ENCODE measurements at regions not wholly inside any gene's neighbourhood (a gene's known extent, or its start where the extent isn't known, plus 50 kb on each side); places are given as distances from the start of the nearest gene placed in this dataset.
"Not testable (repeated sequence)": the region's sequence is repeated elsewhere in the genome, so short reads cannot be mapped to it uniquely, and the experiment has no call there.

DNA sequence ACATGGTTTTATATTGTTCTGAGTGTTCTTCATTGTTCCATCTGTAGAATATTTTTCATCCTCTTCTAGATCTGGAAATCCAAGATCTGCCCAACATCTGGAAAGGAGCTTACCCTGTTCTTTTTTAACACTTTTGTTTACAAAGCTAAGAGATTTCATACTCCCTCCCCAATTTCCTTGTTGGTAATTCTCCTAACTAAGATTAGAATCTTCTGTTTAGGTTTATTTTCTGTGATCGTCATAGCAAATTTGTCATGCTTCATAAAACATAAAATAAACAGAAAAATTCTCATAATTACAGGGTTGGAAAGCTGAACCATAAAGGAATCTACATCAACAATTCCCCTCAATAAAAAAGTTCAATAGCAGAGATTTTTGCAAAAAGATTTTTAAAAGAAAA, 580.3 kb upstream of the CA10 start:
- no peak for DNase-seq (ENCODE audit: low read depth in 2 of 2)

DNA sequence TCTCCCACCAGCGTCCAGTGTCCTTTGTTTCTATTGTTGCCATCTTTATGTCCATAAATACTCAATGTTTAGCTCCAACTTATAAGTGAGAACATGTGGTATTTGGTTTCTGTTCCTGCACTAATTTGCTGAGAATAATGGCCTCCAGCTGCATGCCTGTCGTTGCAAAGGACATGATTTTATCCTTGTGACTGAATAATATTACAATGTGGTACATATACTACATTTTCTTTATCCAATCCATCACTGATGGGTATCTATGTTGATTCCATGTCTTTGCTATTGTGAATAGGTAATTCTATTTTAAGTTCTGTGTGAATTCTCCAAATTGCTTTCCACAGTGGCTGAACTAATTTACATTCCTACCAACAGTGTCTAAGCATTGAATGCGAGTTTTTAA, 578.6 kb upstream of the CA10 start:
- DNase-seq (ENCODE audit: low read depth in 2 of 2): no peak

DNA sequence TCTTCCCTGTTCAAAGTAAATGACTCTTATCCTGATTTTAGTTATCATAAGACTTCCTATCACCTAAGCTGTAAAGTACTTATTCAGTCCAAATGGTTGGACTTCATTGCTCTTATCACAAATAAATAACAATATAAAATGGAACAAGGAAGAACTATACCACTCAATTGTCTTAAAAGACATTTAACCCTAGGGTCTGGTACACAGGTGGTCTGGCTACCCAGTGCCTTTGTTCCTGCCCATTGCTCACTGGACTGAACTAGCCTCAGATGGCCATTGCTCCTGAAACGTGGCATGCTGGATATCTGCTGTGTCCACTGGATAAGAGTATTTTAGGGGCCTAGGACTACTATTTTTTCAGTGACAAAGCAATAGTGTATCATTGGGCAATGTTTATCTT, 574.3 kb upstream of the CA10 start:
- DNase-seq (ENCODE audit: low read depth in 2 of 2): no peak

DNA sequence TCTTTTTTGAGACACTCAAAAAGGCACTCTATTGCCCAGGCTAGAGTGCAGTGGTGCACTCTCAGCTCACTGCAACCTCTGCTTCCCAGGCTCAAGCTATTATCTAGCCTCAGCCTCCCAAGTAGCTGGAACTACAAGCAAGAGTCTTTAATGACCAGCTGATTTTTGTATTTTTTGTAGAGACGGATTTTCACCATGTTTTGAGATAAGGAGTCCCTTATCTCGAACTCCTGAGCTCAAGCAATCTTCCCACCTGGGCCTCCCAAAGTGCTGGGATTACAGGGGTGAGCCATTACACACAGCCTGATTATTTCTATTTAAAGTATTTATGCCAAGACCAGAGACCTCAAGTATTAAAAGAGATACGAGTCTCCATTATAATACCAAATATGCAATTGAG, 566.1 kb upstream of the CA10 start:
- DNase-seq (ENCODE audit: low read depth in 2 of 2): no peak

DNA sequence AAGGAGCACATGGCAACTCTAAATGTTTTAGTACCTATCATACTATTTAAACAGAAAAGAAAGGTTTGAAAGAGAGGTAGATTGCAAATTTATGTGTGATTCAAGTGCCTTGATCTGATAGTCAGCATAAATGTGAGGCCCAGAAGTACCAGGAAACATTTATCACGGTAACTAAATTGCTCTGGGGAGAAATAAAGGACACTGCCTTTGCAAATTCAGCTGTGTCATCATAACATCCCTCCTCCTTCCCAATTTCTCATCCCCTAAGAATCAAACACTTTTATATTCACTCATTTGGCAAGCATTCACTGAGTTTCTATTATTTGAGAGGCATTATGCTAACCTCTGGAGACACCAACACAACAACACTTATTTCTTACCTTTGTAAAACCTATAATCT, 563.4 kb upstream of the CA10 start:
- no peak for DNase-seq (ENCODE audit: low read depth in 2 of 2)

DNA sequence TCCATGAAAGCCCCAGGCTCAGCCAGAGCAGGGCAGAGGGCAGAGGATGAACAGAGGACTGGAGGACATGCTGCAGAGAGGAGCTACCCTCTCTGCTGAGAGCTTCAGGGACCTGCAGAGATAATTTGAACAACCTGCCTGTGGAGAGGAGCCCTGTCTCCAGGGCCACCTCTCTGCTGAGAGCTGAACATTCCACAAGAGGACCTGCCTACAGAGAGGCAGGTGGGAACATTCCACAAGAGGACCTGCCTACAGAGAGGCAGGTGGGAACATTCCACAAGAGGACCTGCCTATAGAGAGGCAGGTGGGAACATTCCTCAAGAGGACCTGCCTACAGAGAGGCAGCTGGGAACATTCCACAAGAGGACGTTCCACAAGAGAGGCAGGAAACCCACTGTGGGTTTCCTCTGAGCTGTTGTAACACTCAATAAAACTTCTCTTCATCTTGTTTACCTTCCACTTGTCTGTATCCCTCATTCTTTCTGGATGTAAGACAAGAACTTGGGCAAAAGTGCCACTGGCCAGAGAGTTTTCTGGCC, 551.9 kb upstream of the CA10 start:
- DNase-seq (ENCODE audit: low read depth in 2 of 2): no peak

DNA sequence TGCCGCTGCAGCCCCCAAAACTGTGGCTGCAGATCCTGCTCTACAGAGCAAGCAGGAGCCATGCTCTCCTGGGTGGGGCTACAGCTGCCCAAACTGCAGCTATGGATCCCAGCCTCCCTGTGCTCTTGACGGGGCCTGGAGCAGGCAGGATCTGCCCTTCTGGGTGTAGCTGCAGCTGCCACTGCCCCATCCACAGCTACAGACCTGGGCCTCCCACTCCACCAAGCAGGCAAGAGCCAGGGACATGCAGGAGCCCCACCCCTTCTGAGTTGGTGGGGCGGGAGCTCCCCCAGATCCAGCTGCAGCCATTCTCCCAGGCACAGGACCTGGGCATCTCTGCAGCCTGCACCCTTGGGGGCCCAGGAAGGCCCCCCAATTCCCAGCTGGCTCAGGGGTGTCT, 551.2 kb upstream of the CA10 start:
- no peak for DNase-seq (ENCODE audit: low read depth in 2 of 2)

DNA sequence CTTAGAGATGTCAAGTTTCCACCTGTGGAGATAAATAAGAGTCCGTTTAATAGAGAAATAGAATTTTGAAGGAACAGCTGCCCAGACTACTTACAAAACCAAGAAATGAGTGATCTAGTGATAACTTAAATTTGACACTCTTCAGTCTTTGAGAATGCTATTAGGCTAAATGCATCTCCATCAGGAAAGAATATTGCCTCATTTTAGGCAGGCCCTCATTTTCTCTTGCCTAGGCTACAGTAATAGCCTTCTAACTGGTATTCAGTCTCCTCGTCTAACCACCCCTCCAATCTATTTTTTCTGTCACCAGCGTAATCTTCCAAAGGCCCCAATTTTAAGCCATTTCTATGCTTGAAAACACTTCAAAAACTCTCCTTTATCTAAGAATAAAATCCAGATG, 537.8 kb upstream of the CA10 start:
- no peak for DNase-seq (ENCODE audit: low read depth in 2 of 2)

DNA sequence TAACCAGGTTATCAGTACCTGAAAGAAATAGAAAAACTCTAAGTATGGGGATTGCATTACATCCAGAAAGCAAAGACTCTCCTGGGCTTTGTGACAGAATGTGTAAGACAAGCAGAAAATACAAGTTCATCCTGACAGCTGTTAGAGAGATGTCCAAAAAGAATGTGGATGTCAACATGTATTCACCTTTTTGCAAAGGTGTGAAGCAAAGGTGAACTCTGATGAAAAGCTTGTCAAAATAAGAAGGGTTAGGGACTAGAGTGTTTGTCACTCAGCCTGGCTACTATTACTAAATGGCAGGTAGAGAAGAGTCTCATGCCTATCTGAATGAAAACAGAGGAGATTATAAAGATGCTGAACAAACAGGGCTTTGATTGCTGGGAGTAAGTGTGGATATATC, 527.6 kb upstream of the CA10 start:
- DNase-seq (ENCODE audit: low read depth in 2 of 2): no peak

DNA sequence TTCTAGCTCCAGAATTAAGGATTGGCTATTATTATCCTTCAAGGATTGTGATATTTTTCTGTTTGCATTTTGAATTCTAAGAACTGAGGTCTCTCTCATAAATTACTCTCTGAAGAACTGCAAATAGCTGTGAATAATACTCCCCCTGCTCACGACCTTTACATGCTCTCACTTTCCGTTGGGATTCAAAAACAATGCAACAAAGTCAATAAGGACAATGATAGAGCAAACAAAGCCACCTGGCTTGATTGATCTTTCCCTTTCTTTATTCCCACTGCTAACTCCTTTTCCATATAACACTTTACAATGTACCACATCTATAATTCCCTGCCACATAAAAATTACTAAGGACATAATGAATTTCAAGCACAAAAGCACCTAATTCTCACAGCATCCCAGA, 523.0 kb upstream of the CA10 start:
- DNase-seq (ENCODE audit: low read depth in 2 of 2): no peak

DNA sequence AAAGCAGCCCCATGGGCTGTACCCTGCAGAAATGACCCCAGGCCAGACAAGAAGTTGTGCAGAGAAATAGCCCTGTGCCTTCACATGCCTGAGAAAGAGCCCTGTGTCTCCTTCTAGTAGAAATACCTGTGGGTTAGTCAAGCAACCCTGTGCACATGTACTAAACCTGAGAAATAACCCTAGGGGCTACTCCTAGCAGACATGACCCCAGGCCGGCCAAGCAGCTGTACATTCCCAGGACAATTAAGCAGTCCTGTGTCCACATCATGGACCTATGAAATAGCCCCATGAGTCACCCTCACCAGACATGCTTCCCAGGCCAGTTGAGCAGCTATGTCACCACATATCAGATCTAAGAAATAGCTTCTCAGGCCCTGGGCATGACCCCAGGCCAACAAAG, 519.7 kb upstream of the CA10 start:
- DNase-seq (ENCODE audit: low read depth in 2 of 2): no peak

DNA sequence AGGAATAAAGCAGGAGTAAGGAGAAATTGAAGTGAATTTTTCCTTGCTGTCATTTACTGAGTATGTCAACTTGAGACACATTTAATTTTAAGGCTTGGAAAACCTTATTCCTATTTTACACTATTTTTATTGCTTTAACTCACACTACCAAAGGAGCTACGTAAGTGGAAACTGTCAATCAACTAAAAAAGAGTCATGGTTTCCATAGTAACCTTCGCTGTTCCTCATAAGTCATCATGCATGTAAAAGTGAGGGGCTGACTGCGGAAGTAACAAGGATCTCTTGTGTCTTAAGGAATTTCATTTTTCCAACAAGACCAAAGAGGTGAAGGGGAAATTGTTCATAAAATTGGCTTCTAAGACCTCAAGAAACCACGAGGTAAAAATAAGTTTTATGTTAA, 516.2 kb upstream of the CA10 start:
- no peak for DNase-seq (ENCODE audit: low read depth in 2 of 2)

DNA sequence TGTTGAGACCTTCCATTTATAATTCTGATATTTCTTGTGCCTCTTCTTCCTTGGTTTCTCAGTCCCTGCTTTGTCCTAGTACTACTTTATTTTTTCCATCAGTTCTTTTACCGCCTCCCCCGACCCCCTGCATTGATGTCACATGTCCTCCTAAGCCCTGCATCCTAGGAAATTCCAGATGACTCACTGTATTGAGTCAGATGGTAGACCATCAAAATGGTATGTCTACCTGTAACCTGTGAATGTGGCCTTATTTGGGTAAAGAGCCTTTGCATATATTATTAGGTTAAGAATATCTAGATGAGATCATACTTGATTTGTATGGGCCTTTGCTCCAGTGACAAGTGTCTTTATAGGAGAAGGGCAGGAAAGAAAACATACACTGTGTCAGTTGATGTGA, 515.3 kb upstream of the CA10 start:
- DNase-seq (ENCODE audit: low read depth in 2 of 2): no peak

DNA sequence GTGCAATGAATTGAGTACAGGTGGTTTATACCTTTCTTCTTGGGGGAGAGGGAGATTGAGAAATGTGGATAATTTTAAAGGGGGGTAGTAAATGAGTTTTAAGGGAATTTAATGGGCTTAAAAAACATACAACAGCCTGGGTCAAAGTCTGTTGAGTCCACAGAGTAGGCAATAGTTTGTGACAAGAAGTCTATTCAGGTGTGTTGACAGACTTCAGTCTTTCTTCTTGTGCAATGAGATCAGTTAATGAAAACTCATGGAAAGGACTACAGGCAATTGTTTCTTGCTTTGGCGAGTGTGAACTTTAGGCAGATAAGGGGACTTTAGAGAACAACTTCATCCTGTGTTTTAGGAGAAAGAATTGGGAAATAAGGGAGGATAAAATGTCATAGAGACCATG, 507.8 kb upstream of the CA10 start:
- no peak for DNase-seq (ENCODE audit: low read depth in 2 of 2)

DNA sequence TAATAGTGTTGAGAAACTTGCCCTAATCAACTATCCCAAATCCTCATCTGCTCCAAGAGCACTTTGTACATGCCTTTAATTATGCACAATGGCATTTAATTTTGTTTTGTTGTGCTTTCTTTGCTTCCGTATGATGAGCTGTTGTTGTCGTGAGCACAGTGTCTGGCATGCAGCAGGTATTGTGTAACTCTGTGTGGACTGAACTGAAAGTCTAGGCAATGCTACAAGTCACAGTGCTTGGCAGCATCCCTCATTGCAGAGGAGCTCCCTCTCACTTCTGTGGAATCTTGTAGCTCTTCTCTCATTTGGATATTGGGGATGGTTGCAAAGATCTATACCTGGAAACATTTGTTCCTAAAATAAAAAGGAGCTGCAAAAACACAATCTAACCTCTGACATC, 502.2 kb upstream of the CA10 start:
- no peak for DNase-seq (ENCODE audit: low read depth in 2 of 2)

DNA sequence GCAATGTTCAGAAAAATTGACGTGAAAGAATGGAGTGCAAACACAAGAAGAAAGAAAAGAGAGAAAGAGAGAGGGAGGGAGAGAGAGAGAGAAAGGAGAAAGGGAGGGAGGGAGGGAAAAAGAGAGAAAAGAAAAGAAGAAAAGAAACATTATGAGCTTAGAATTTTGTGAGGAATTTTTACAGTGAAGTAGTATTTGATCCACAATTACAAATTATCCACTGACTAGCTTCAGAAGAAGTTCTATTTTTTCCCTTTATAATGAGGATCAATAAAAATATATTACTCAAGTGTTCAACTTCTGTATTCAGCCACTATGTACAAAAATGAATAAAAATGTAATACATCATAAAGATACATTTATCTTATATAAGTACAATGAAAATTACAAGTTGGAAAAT, 494.5 kb upstream of the CA10 start:
- no peak for DNase-seq (ENCODE audit: low read depth in 2 of 2)

DNA sequence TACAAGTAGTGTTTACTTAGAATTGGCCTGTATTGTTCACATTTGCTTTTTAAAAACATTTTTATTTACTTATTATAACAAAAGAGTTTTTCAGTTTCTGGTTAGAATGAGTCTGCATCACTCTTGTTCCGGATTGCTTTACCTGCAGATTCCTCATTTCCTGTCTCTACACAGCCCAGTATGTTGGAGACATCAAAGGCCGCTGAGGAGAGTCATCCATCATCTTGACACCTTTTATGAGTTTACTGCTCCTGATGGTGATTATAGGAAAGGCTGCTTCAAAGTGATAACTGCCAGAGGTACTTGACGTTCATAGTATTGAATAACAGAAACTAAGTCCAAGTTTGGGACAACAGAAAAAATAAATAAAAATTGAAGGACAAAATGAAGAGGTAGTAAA, 490.5 kb upstream of the CA10 start:
- no peak for DNase-seq (ENCODE audit: low read depth in 2 of 2)

DNA sequence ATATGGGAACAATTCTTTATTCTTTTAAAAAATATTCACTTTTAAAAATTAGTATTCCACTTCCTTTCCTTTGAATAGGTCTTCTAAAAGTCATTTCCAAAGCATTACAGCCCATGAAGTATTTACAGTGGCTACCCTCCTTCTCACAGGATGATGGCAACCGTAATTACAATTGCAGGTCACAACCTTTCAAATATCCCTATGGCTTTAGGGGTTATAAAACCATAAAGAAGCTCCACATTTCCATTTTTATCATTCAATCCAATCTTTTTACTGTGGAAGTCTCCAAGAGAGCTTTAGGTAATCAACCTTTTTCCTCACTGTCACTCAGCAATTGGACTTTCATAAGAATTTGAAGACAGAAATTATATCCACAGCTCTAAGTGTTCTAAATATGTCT, 488.9 kb upstream of the CA10 start:
- no peak for DNase-seq (ENCODE audit: low read depth in 2 of 2)

DNA sequence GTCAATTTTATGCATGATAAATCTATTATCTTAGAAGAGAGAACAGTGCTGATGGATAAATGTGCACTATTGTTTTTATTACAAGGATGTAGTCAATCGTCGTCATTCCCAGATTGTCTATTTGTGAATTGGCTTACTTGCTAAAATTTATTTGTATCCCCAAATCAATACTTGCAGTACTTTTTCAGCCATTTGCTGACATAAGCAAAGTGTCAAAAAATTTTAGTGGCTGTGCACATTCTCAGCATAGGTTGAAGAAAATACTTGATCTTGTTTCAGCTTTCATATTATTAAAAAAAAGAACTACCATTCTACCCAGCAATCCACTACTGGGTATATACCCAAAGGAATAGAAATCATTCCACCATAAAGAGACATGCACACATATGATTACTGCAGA, 477.9 kb upstream of the CA10 start:
- DNase-seq (ENCODE audit: low read depth in 2 of 2): no peak

DNA sequence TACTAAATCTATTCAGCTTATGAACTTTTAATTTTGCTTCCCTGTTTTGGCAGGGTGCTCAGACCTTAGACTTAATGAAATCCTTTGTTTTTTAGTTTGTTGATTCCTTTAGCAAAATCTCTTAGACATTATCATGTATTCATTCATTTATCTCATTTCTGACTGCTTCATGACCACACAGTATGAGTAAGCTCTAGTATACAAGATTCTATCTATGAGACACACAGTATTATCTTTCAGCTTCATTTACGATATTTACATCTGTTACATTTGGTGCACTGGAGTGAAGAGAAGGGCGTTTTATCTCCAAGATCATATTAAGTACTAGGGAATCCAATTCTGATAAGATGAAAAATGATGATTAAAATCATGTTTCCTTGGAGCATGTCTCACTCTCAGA, 448.1 kb upstream of the CA10 start:
- no peak for DNase-seq (ENCODE audit: low read depth in 2 of 2)

DNA sequence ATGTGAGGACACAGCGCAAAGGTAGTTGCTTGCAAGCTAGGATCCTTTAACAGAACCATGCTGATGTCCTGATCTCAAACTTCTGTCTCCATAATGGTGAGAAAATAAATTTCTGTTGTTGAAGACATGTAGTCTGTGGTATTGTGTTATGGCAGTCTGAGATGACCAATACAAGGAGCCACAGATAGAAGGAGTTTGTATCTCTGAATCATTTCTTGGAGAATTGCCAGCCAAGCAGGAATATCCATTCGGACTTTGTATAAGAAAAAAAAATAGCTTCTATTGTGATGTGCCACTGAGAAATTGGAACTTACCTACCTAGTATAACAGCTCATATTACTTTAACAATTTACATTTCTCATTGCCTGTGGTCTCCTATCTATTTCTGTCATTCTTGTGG, 447.6 kb upstream of the CA10 start:
- no peak for DNase-seq (ENCODE audit: low read depth in 2 of 2)

DNA sequence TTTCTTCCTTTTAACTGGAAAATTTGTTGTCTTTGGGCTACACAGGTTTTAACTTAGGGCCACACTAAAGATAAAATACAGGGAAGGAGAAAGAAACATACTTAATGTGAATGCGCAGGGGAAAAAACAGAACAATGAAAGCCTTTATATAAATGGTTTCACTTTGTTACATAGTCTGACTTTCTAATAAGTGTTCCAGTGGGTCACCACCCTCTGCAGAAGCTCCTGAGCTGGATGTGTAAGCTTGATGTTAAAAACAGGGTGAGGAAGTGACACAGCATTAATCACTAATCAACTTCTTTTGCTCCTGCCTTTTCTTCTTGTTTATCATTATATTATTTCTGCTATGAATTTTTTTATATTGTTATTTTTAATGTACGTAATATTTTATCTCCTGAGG, 445.6 kb upstream of the CA10 start:
- DNase-seq (ENCODE audit: low read depth in 2 of 2): no peak

DNA sequence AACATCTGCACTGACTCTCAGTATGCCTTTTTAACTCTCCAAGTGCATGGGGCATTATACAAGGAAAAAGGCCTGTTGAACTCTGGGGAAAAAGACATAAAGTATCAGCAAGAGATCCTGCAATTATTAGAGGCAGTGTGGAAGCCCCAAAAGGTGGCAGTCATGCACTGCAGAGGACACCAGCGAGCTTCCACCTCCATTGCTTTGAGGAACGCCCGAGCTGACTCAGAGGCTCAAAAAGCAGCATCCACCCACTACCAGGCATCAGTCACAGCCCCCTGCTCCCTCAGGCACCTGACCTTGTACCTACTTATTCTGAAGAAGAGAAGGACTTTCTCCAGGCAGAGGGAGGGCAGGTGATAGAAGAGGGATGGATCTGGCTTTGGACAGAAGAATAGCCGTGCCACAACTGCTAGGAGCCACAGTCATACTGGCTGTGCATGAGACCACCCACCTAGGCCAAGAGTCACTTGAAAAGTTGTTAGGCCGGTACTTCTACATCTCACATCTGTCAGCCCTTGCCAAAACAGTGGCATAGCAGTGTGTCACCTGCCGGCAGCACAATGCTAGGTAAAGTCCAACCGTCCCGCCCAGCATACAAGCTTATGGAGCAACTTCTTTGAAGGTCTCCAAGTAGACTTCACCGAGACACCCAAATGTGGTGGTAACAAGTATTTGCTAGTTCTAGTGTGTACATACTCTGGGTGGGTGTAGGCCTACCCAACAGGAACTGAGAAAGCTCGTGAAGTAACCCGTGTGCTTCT, 439.1 kb upstream of the CA10 start:
- not testable (repeated sequence) for DNase-seq (ENCODE audit: low read depth in 2 of 2)

DNA sequence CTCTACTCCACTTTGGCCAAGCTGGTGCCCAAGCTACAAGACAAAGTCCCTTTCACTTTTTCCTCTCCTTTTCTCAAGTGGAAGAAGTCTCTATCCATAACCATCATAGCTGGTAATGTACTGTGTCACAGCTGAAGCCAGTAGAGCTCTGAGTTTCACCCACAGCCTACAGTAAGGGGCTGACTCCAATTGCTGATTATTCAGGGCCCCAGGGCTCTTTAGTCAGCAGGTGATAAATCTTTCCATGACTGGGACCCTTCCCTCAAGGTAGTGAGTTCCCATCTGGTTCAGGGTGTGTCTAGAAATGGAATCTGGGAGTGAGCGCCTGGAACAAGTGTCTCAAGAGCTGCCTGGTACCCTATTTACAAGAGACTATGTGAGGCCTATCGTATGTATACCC, 436.0 kb upstream of the CA10 start:
- DNase-seq (ENCODE audit: low read depth in 2 of 2): no peak
